Brain microvascular endothelial cell (primary cell): ENCODE measurements at regions not wholly inside any gene's neighbourhood (a gene's known extent, or its start where the extent isn't known, plus 50 kb on each side); places are given as distances from the start of the nearest gene placed in this dataset.

Experiments
- DNase-seq: peaks from one replicate; pipeline ENCODE4 v3.0.0-alpha.2; 2020
- H3K27ac ChIP-seq: fragments of 250-450 bp; sonication (Bioruptor Pico); 2 replicates; pipeline ENCODE4 v1.5.1; 2020; ENCODE audit warnings: mild to moderate bottlenecking, moderate library complexity
- H3K27me3 ChIP-seq: fragments of 250-450 bp; sonication (Bioruptor Pico); replicated peaks from 2 replicates; pipeline ENCODE4 v1.5.1; 2020; ENCODE audit warnings: mild to moderate bottlenecking
- H3K36me3 ChIP-seq: fragments of 250-450 bp; sonication (Bioruptor Pico); replicated peaks from 2 replicates; pipeline ENCODE4 v1.5.1; 2020; ENCODE audit warnings: mild to moderate bottlenecking
- H3K4me3 ChIP-seq: 2 replicates; pipeline ENCODE4 v1.5.1; 2011; ENCODE audit warnings: low read depth, mild to moderate bottlenecking, control low read depth, low read length, moderate library complexity
- CTCF ChIP-seq: IDR thresholded peaks from 2 replicates; pipeline ENCODE4 v1.5.1; 2011; ENCODE audit warnings: low read depth, mild to moderate bottlenecking, moderate library complexity, low read length, control low read depth, inconsistent platforms; ENCODE audit errors: missing control alignments
- in situ Hi-C: cut with HindIII; loops from 2 replicates; pipeline ENCODE4 v1.10.0; 2017; ENCODE audit warnings: low sequenced_read_pairs, low pct_ligation_motif_present

- H3K27ac ChIP-seq = peak overlapping the region; percentile 56
- in situ Hi-C loops = no loop called here
- DNase-seq = peak; percentile 37
These were observed 131.9 kb upstream of the NT5C1B start for GRCh38 chr2:18721038-18721922.

GRCh38 chr2:18719978-18720775 lies 130.8 kb upstream of the NT5C1B start:
- no peaks in the 10 kb centered on the region for H3K36me3 ChIP-seq
- in situ Hi-C loops = no loop called here
- TF ChIP-seq CTCF = no peak
- peak; percentile 83 for DNase-seq
- no peaks in the 10 kb centered on the region for H3K27me3 ChIP-seq
- H3K27ac ChIP-seq = peak overlapping the region; percentile 56
- no peak overlapping the region for H3K4me3 ChIP-seq

More at GRCh38 chr2:18721038-18721922, 131.9 kb upstream of the NT5C1B start:
- H3K36me3 ChIP-seq = no peaks in the 10 kb centered on the region
- no peaks in the 10 kb centered on the region for H3K27me3 ChIP-seq
- H3K4me3 ChIP-seq = no peak overlapping the region
- TF ChIP-seq CTCF = no peak

- H3K27me3 ChIP-seq = no peaks in the 10 kb centered on the region
These were observed 118.9 kb upstream of the NT5C1B start for GRCh38 chr2:18708203-18708715.

GRCh38 chr2:18706001-18706400 lies 116.6 kb upstream of the NT5C1B start:
- Histone ChIP-seq H3K36me3 (no peaks in the 10 kb centered on the region), H3K27me3 (no peaks in the 10 kb centered on the region), H3K27ac (no peak overlapping the region), H3K4me3 (no peak overlapping the region)
- no peak for DNase-seq
- in situ Hi-C loops = no loop called here
- TF ChIP-seq CTCF = no peak

More at GRCh38 chr2:18708203-18708715, 118.9 kb upstream of the NT5C1B start:
- no peak overlapping the region for H3K27ac ChIP-seq
- no peak for TF ChIP-seq CTCF
- no peaks in the 10 kb centered on the region for H3K36me3 ChIP-seq
- in situ Hi-C loops = no loop called here
- no peak for DNase-seq
- H3K4me3 ChIP-seq = no peak overlapping the region

GRCh38 chr2:18704276-18704675 lies 114.9 kb upstream of the NT5C1B start:
- Histone ChIP-seq H3K36me3 (no peaks in the 10 kb centered on the region), H3K27me3 (no peaks in the 10 kb centered on the region), H3K4me3 (no peak overlapping the region), H3K27ac (no peak overlapping the region)
- TF ChIP-seq CTCF = no peak
- in situ Hi-C loops = no loop called here
- DNase-seq = no peak
